NCI-H1417 treated with DMSO at 0.1 percent for 48 hours (cell line): ENCODE measurements at regions not wholly inside any gene's neighbourhood (a gene's known extent, or its start where the extent isn't known, plus 50 kb on each side); places are given as distances from the start of the nearest gene placed in this dataset.
"Not testable (repeated sequence)": the region's sequence is repeated elsewhere in the genome, so short reads cannot be mapped to it uniquely, and the experiment has no call there.

Experiments
- DNase-seq: peaks from one replicate; lab custom pipeline; 2025; lab: John Stamatoyannopoulos, UW

- DNase-seq: no peak
These were observed 749.3 kb downstream of the TENT5A start for GRCh38 chr6:81003156-81003555.

- DNase-seq: no peak
These were observed 750.4 kb downstream of the TENT5A start for GRCh38 chr6:81002126-81002525.

- DNase-seq: no peak
These were observed 761.2 kb downstream of the TENT5A start for GRCh38 chr6:80991316-80991715.

- no peak for DNase-seq
These were observed 763.6 kb downstream of the TENT5A start for GRCh38 chr6:80988892-80989291.

GRCh38 chr6:80988286-80988685, 764.2 kb downstream of the TENT5A start:
- DNase-seq: no peak

- not testable (repeated sequence) for DNase-seq
These were observed 771.3 kb downstream of the TENT5A start for GRCh38 chr6:80981226-80981625.

GRCh38 chr6:80976336-80976735, 776.1 kb downstream of the TENT5A start:
- DNase-seq: no peak

GRCh38 chr6:80974579-80974978, 777.9 kb downstream of the TENT5A start:
- no peak for DNase-seq

GRCh38 chr6:80969439-80969838, 783.0 kb downstream of the TENT5A start:
- DNase-seq: no peak

- DNase-seq: no peak
These were observed 784.9 kb downstream of the TENT5A start for GRCh38 chr6:80967609-80968008.

- DNase-seq: no peak
These were observed 790.1 kb downstream of the TENT5A start for GRCh38 chr6:80962382-80962781.

GRCh38 chr6:80961166-80961565, 791.3 kb downstream of the TENT5A start:
- DNase-seq: no peak

GRCh38 chr6:80959034-80959433, 793.4 kb downstream of the TENT5A start:
- no peak for DNase-seq

GRCh38 chr6:80956898-80957297, 795.6 kb downstream of the TENT5A start:
- DNase-seq: no peak

GRCh38 chr6:80952479-80952878, 800.0 kb downstream of the TENT5A start:
- not testable (repeated sequence) for DNase-seq

- DNase-seq: no peak
These were observed 806.1 kb downstream of the TENT5A start for GRCh38 chr6:80946402-80946801.

GRCh38 chr6:80942911-80943310, 809.6 kb downstream of the TENT5A start:
- no peak for DNase-seq

GRCh38 chr6:80940976-80941375, 811.5 kb downstream of the TENT5A start:
- DNase-seq: no peak

GRCh38 chr6:80940571-80940970, 811.9 kb downstream of the TENT5A start:
- no peak for DNase-seq

GRCh38 chr6:80939898-80940297, 812.6 kb downstream of the TENT5A start:
- DNase-seq: no peak

GRCh38 chr6:80939480-80939879, 813.0 kb downstream of the TENT5A start:
- no peak for DNase-seq

GRCh38 chr6:80938131-80938530, 814.4 kb downstream of the TENT5A start:
- no peak for DNase-seq

GRCh38 chr6:80932359-80932758, 820.1 kb downstream of the TENT5A start:
- DNase-seq: no peak

- DNase-seq: no peak
These were observed 822.1 kb downstream of the TENT5A start for GRCh38 chr6:80930376-80930775.

GRCh38 chr6:80923816-80924215, 817.3 kb downstream of the BCKDHB start:
- no peak for DNase-seq
